Central memory CD8-positive, alpha-beta T cell (primary cell): ENCODE measurements at regions not wholly inside any gene's neighbourhood (a gene's known extent, or its start where the extent isn't known, plus 50 kb on each side); places are given as distances from the start of the nearest gene placed in this dataset.
A peak's percentile ranks its signal among the peaks of the same experiment; 100 is the strongest.
"Not testable (repeated sequence)": the region's sequence is repeated elsewhere in the genome, so short reads cannot be mapped to it uniquely, and the experiment has no call there.

ENCODE experiments used
- ATAC-seq: fragments of 150-1000 bp; cut with Tn5 transposase; replicated peaks from 2 replicates; pipeline ENCODE4 v1.10.0; 2022; ENCODE audit warnings: mild to moderate bottlenecking, moderate FRiP score, moderate number of reproducible peaks; ENCODE audit not compliant: poor library complexity, severe bottlenecking; ENCODE audit errors: extremely low read depth
- DNase-seq, 2 donors: peaks; one replicate each; pipeline ENCODE4 v3.0.0; 2021; ENCODE audit warnings: low spot score in 2 of 2
- H3K27ac Mint-ChIP-seq: one replicate; pipeline ENCODE4 v1.8.0; 2022; ENCODE audit warnings: low read depth, mild to moderate bottlenecking, moderate library complexity, mixed read lengths
- H3K27me3 Mint-ChIP-seq: one replicate; pipeline ENCODE4 v1.8.0; 2022; ENCODE audit warnings: mixed read lengths
- H3K36me3 Mint-ChIP-seq: one replicate; pipeline ENCODE4 v1.8.0; 2022; ENCODE audit warnings: mild to moderate bottlenecking, moderate library complexity, mixed read lengths; ENCODE audit not compliant: insufficient read depth
- H3K4me1 Mint-ChIP-seq: one replicate; pipeline ENCODE4 v1.8.0; 2022; ENCODE audit warnings: mixed read lengths
- H3K4me3 Mint-ChIP-seq: one replicate; pipeline ENCODE4 v1.8.0; 2022; ENCODE audit warnings: mild to moderate bottlenecking, moderate library complexity, mixed read lengths
- H3K9me3 Mint-ChIP-seq: one replicate; pipeline ENCODE4 v1.8.0; 2022; ENCODE audit warnings: mixed read lengths

- ATAC-seq (peak; percentile 94), DNase-seq (peak in 1 of 2 donors; percentile 19)
- no peaks in the 10 kb centered on the region for H3K9me3 Mint-ChIP-seq
- no peaks in the 10 kb centered on the region for H3K27me3 Mint-ChIP-seq
- H3K4me1 Mint-ChIP-seq, result peaks cover 33% of the 10 kb centered on the region
- H3K27ac Mint-ChIP-seq, result peak overlapping the region; percentile 84
- peak overlapping the region; percentile 29 for H3K4me3 Mint-ChIP-seq
- peaks cover 6% of the 10 kb centered on the region for H3K36me3 Mint-ChIP-seq
Measured at GRCh38 chr6:141848029-141848890, 284.5 kb upstream of the GJE1 start.

DNA sequence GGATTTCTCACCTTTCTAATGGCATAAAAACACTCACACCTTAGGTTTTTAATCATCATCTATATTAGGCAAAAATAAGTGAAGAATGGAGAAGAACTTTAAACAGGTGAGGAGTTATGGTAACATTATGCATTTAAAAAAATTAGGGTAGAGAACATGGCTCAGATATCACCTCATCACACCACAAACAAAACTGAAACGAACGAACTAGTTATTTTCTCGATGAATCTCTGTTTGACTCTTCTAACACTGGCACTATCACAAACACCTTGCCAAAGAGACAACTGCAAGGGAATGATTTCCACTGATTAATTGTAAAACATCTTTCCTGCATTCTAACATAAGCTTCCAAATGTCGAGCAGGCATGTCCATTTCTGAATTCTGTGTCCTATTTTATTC lies 286.1 kb upstream of the GJE1 start:
- DNase-seq (no peak), ATAC-seq (no peak)
- Mint-ChIP-seq H3K27me3 (no peaks in the 10 kb centered on the region), H3K4me1 (peaks cover 33% of the 10 kb centered on the region), H3K36me3 (peaks cover 6% of the 10 kb centered on the region), H3K4me3 (peak overlapping the region; percentile 24), H3K9me3 (no peaks in the 10 kb centered on the region), H3K27ac (peak overlapping the region; percentile 50)

GRCh38 chr6:141843178-141843834 lies 289.4 kb upstream of the GJE1 start:
- ATAC-seq (no peak), DNase-seq (no peak)
- H3K36me3 Mint-ChIP-seq, result peaks cover 6% of the 10 kb centered on the region
- H3K4me1 Mint-ChIP-seq, result peaks cover 22% of the 10 kb centered on the region
- H3K27ac Mint-ChIP-seq, result no peak overlapping the region
- H3K9me3 Mint-ChIP-seq, result no peaks in the 10 kb centered on the region
- no peak overlapping the region for H3K4me3 Mint-ChIP-seq
- H3K27me3 Mint-ChIP-seq, result no peaks in the 10 kb centered on the region

DNA sequence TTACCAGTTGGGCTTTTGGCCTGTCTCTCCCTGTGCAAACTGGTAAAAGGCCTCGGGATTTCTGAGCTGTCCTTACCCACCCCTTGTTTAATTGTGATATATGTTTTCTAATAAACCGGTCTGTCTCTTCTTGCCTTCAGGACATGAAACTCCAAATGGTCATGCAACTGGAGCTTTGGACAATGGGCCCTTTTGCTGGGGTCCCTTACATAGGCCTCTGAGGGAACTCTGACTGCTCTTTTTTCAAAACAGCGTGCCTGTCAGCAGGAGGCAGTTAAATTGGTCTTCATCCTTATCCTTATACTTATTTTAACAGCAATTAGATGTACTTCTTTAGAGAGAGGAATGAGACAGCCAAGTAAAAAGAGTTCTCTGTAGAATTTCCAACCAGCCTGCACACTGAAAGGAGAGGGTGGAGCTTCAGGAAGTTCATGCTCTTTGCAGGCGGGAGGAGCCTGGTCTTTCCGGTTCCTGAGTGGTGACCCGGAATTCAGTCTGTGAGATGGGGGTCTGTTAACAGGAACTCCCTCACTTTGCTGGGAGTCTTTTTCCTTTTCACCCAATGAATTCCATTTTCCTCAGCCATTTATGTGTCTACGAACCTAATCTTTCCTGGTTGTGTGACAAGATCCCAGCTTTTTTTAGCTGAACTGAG lies 299.6 kb upstream of the GJE1 start:
- H3K4me3 Mint-ChIP-seq, result no peak overlapping the region
- H3K36me3 Mint-ChIP-seq, result peaks cover 2% of the 10 kb centered on the region
- no peaks in the 10 kb centered on the region for H3K4me1 Mint-ChIP-seq
- H3K27me3 Mint-ChIP-seq, result no peaks in the 10 kb centered on the region
- DNase-seq, result no peak
- no peak for ATAC-seq
- H3K9me3 Mint-ChIP-seq, result no peaks in the 10 kb centered on the region
- H3K27ac Mint-ChIP-seq, result no peak overlapping the region

DNA sequence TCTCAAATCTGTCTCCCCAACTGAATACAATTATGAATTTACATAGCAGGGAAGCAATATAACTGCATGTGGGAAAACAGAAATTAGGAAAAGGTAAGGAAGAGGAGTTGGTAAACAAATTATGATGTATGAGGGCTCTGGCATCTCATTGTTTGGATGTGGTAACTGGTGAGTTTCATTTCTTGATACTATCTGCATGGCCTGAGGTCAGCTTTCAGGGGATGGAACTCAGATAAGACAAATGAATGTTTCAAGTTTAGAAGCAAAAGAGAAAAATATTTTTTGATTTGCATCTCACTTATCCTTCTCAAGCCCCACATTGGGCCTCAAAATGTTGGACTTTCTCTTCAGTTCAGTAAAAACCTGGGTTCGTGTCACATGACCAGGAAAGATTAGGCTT lies 302.2 kb upstream of the GJE1 start:
- DNase-seq (no peak), ATAC-seq (no peak)
- Mint-ChIP-seq H3K9me3 (no peaks in the 10 kb centered on the region), H3K36me3 (peaks cover 2% of the 10 kb centered on the region), H3K27ac (no peak overlapping the region), H3K4me3 (no peak overlapping the region), H3K27me3 (no peaks in the 10 kb centered on the region), H3K4me1 (no peaks in the 10 kb centered on the region)

DNA sequence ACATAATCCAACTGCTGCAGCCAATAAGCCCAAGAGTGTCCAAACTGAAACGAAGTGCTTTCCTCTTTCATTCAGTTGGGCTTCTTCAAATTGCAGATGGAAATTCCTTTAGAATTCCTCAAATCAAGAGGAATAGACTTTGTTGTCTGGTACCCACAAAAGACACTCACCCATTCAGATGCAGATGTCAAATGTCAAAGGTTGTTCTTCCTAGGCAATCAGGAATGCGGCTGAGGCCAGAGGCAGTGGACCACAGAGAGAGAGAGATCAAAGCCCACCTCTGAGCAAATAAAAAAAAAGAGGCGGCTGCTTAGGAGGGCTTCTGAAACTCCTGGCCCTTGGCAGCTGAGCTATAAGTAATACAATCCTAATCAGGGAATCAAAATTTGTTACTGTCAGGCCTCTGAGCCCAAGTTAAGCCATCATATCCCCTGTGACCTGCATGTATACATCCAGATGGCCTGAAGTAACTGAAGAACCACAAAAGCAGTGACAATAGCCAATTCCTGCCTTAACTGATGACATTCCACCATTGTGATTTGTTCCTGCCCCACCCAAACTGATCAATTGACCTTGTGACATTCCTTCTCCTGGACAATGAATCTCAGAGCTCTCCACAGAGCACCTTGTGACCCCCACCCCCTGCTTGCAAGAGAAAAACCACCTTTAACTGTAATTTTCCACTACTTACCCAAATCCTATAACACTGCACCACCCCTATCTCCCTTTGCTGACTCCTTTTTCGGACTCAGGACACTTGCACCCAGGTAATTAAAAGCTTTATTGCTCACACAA lies 303.0 kb upstream of the GJE1 start:
- ATAC-seq, result no peak
- Mint-ChIP-seq H3K27me3 (no peaks in the 10 kb centered on the region), H3K4me1 (no peaks in the 10 kb centered on the region)

GRCh38 chr6:141824350-141824749 lies 308.4 kb upstream of the GJE1 start:
- ATAC-seq, result no peak
- DNase-seq, result no peak
- H3K36me3 Mint-ChIP-seq, result no peaks in the 10 kb centered on the region
- H3K27me3 Mint-ChIP-seq, result no peaks in the 10 kb centered on the region
- no peak overlapping the region for H3K27ac Mint-ChIP-seq
- H3K4me3 Mint-ChIP-seq, result no peak overlapping the region
- no peaks in the 10 kb centered on the region for H3K4me1 Mint-ChIP-seq
- no peaks in the 10 kb centered on the region for H3K9me3 Mint-ChIP-seq

More for the DNA sequence above, 303.0 kb upstream of the GJE1 start:
- peaks cover 2% of the 10 kb centered on the region for H3K36me3 Mint-ChIP-seq
- no peak overlapping the region for H3K4me3 Mint-ChIP-seq
- no peaks in the 10 kb centered on the region for H3K9me3 Mint-ChIP-seq
- no peak for DNase-seq
- no peak overlapping the region for H3K27ac Mint-ChIP-seq

- not testable (repeated sequence) for H3K27ac Mint-ChIP-seq, H3K4me1 Mint-ChIP-seq, H3K36me3 Mint-ChIP-seq, DNase-seq, H3K9me3 Mint-ChIP-seq, H3K27me3 Mint-ChIP-seq, H3K4me3 Mint-ChIP-seq, ATAC-seq
Measured at GRCh38 chr6:141815039-141815438, 317.7 kb upstream of the GJE1 start.

DNA sequence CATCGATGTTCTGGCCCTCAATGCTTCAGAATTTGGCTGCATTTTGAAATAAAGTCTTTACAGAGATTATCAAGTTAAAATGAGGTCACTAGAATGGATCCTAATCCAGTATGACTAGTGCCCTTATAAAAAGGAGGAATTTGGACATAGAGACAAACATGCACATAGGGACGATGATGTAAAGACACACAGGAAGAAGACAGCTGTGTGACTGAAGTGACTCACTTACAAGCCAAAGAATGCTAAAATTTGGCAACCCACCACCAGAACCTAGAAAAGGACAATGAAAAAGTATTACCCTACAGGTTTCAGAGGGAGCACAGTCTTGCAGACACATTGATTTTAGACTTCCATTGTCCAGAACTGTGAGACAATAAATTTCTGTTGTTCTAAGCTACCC lies 322.8 kb upstream of the GJE1 start:
- no peaks in the 10 kb centered on the region for H3K9me3 Mint-ChIP-seq
- no peaks in the 10 kb centered on the region for H3K27me3 Mint-ChIP-seq
- peaks cover 1% of the 10 kb centered on the region for H3K36me3 Mint-ChIP-seq
- no peak for DNase-seq
- no peak overlapping the region for H3K27ac Mint-ChIP-seq
- H3K4me3 Mint-ChIP-seq, result no peak overlapping the region
- no peaks in the 10 kb centered on the region for H3K4me1 Mint-ChIP-seq
- no peak for ATAC-seq

- H3K27ac Mint-ChIP-seq, result no peak overlapping the region
- peaks cover 1% of the 10 kb centered on the region for H3K36me3 Mint-ChIP-seq
- ATAC-seq, result no peak
- no peaks in the 10 kb centered on the region for H3K9me3 Mint-ChIP-seq
- H3K27me3 Mint-ChIP-seq, result no peaks in the 10 kb centered on the region
- no peak for DNase-seq
- no peaks in the 10 kb centered on the region for H3K4me1 Mint-ChIP-seq
- no peak overlapping the region for H3K4me3 Mint-ChIP-seq
Measured at GRCh38 chr6:141808662-141809061, 324.1 kb upstream of the GJE1 start.

- not testable (repeated sequence) for ATAC-seq, H3K4me1 Mint-ChIP-seq, H3K27me3 Mint-ChIP-seq, H3K36me3 Mint-ChIP-seq, DNase-seq, H3K4me3 Mint-ChIP-seq, H3K27ac Mint-ChIP-seq
- peaks cover 13% of the 10 kb centered on the region for H3K9me3 Mint-ChIP-seq
Measured at GRCh38 chr6:141800973-141801372, 331.8 kb upstream of the GJE1 start.

DNA sequence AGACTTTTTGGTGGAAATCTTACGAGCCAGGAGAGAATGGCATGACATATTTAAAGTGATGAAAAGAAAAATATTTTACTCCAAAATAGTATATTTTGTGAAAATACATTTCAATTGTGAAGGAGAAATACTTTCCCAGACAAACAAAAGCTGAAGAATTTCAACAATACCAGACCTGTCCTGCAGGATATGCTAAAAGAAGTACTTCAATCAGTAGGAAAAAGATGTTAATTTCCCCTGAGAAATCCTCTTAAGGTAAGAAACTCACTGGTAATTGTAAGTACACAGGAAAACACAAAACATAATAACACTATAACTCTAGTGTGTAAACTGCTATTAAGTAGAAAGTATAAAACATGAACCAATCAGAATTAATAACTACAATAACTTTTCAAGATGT lies 341.8 kb upstream of the GJE1 start:
- no peak for ATAC-seq
- H3K36me3 Mint-ChIP-seq, result no peaks in the 10 kb centered on the region

More for the DNA sequence above, 341.8 kb upstream of the GJE1 start:
- H3K4me3 Mint-ChIP-seq, result no peak overlapping the region
- H3K9me3 Mint-ChIP-seq, result peaks cover 11% of the 10 kb centered on the region
- no peaks in the 10 kb centered on the region for H3K4me1 Mint-ChIP-seq
- H3K27ac Mint-ChIP-seq, result no peak overlapping the region
- DNase-seq, result no peak
- no peaks in the 10 kb centered on the region for H3K27me3 Mint-ChIP-seq
